GM19452 (cell line): ENCODE measurements at regions not wholly inside any gene's neighbourhood (a gene's known extent, or its start where the extent isn't known, plus 50 kb on each side); places are given as distances from the start of the nearest gene placed in this dataset.
A peak's percentile ranks its signal among the peaks of the same experiment; 100 is the strongest.
"Not testable (repeated sequence)": the region's sequence is repeated elsewhere in the genome, so short reads cannot be mapped to it uniquely, and the experiment has no call there.

Experiments
- ATAC-seq: cut with Tn5 transposase; IDR thresholded peaks from one replicate; pipeline ENCODE4 v1.9.1; 2021; ENCODE audit not compliant: unreplicated experiment

DNA sequence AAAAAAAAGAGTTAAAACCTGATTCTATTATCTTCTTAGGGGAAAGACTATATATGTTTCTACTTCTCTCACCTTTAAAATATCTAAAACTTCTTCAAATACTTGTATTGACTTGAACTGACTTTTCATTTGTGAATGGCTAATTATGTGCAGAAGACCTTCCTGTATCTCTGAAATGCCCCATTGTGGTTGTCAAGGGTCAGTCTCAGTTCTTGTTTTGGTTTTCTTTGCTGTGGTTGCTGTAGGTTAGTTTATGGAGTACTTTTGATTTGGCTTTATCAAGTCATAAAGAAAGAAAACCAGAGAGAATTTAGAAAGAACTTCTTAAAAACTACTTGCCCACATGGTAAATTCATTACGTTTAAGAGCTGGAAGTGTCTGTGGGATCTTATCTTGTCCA, 345.3 kb upstream of the POU1F1 start:
- peak; percentile 91 for ATAC-seq

DNA sequence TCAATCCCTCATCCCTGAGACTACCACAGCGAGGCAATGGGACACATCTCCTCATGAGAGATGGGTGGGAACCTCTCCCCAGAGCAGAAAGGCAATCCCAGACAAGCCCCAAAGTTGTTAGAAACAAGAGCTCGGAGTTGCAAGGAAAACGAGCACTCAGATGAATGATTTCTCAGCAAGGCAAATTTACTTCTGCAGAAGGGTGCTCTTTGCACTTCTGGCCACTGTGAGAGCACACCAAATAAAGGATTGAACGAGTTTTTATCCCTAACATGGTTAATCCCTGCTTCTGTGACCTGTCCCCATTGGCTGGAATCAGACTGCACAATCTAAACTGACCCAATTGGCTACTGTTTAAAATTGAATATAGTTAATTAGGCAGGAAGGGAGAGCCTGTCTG, 339.1 kb upstream of the POU1F1 start:
- ATAC-seq, result no peak

DNA sequence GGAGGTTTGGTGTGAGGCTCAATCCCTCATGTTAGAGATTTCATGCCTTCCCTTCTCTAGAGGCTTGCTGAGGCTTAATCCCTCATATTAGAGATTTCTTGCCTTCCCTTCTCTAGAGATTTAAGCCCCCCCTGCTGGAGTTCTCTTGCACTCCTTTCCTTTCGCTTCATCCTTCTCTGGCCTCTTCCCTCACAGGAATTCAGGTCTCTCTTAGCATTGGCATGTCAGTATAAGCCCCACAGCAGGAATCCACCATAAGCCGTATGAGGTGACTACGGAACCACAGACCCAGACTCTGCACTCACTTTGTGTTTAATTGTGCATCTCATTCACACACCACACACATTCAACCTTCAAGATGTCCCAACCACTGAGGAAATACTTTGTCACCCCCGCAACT, 338.6 kb upstream of the POU1F1 start:
- ATAC-seq, result no peak

DNA sequence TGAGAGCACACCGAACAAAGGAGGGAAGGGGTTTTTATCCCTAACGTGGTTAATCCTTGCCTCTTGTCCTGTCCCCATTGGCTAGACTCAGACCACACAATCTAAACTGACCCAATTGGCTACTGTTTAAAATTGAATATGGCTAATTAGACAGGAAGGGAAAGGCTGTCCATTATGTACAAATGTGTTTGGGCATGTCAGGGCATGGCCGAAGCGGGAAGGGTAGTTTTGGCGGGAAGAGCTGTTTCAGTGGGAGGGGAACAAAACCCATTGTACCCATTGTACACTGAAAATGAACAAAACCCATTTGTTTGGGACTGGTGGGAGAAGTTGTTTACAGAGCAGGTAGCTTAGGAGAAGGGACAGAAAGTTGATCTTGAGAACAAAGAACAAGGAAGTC, 330.9 kb upstream of the POU1F1 start:
- no peak for ATAC-seq

DNA sequence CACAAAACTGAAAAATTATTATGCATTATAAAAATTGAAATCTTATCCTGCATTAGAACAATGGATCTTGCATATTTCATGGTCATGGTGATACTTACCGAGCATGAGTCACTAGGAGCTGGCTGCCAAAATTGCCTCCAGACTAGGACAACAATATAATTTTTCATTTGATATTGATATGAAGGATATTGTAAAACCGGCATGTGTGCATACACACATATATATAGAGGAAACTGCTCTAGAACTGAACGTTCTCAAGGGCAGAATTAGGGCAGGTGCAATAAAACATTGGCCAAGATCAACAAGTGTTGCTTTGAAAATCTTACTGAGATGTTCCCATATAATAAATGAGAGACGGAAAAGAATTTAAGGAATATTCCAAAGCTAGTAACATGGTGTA, 319.4 kb upstream of the POU1F1 start:
- no peak for ATAC-seq

DNA sequence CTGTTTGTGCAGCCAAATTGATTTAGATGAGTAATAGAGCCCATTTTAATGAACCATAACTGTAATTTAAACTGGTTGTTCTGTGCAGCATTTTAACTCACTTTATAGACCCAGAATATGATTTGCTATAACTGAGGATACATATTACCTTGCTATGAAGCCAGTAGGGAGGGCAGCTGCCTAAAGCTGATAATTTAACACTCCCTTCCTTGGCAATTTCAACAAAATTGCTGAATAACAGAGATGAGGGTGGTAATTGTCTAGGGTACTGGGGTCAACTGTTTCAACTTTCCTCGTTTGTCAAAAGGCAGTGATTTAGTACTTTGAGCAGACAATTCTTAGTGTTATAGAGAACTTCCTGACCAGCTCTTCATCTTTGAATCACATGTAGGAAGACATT, 304.9 kb upstream of the POU1F1 start:
- ATAC-seq, result no peak

DNA sequence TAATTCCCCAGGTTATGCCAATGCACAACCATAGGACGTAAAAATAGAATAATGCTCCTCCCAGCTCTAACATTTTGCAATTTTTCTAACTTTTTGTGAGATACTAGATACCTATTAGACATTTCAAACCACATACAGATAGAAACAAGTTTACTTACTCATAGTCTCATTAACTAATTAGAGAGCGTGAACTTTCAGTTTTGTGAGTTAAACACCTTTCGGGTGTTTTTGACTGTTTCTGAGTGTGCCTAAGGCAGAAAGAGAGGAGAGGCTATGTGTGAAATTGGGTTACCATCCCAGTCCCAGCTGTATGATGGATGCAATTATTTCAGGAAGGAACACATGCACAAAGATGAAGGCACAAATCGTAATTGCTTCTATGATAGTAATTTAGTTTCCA, 300.4 kb upstream of the POU1F1 start:
- ATAC-seq, result no peak

DNA sequence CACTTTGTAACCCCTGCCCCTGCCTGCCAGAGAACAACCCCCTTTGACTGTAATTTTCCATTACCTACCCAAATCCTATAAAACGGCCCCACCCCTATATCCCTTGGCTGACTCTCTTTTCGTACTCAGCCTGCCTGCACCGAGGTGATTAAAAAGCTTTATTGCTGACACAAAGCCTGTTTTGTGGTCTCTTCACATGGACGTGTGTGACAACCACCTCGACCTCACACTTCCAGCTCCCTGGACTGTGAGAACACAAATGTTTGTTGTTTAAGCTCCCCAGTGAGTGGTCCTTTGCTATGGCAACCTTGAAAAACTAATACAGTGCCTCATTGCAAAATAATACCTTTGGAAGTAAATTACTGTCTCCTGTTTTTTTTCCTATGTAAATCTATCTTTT, 299.2 kb upstream of the POU1F1 start:
- ATAC-seq, result no peak

DNA sequence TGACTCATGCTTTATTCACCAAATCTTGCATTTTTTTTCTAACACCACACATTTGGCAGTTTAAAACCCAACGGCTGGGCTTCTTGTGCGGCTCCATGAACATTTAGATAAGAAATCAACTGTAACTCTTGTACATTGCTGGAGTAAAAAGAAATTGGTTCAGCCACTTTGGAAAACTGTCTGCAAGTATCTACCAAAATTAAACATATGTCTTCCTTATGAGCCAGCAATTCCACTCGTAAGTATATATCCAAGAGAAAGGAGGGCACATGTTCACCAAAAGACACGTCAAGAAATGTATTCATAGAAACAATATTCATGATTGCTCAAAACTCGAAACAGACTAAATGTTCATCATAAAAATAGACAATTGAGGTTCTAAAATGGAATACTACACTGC, 291.9 kb upstream of the POU1F1 start:
- no peak for ATAC-seq

DNA sequence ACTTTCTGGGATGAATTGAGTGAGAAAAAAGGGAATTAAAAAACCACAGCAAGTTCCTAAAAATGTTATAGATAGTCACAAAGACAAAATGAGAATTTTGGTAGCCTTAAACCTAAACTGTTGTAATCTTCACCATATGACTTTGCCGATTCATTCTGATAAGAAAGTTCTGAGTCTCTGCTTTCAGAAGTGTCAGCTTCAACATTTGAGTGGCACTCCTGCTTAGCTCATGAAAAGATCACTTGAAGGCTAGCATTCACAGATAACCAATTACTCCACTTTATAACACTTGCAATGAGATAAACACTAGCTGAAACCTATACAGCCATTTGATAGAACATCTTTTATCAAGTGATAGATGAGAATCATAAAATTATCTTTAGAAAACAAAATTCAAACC, 288.1 kb upstream of the POU1F1 start:
- ATAC-seq, result no peak

DNA sequence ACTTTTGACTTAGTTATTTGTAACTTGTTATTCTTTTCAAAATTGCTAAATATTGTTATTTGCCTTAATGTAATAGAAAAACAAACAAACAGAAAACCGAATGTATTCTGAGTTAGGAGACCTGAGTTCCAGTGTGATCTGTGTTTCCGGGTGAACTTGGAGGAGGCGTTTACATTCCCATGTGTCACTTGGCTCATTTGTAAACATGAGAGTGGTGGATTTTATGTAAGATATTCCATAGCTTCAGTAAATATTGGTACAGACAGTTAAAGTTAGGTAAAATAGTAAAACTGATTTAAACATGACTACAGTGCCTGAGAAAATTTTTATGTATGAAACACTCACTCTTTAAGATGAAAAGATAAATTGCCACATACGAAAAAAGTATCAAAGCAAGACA, 287.3 kb upstream of the POU1F1 start:
- no peak for ATAC-seq

DNA sequence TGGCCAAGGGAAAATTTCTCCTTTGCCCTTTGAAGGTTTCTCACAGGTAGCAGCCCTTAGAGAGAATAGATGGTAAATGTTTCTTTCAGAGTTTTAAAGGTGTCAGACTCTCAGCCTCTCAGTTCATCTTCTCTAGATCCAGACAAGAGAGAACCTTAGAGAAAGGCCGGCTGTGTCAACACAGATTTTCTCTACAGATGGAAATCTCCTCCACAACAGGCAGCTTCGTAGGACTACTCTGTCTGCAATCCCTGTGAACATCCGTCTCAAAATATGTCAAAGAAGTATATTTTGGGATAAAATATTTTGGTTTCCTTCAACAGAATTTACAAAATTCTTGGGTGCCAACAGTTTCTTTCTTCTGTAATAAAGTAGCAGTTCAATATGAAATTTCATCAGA, 282.1 kb upstream of the POU1F1 start:
- ATAC-seq, result no peak

DNA sequence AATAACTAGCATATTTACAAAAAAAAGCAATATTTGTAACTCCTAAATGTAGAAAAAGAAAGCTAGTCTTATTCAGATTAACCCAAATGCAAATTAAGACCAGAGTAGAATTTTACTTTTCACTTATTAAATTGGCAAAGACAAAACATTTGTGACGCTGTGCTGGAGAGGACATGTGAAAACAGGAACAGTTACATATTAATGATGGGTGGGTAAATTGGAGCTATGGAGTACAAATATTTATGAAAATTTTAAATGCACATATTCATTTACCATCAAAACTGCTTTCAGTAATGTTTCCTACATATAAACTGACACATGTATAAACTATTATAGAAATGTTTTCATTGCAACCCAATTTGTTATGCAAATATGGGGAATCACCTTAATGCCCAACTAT, 278.9 kb upstream of the POU1F1 start:
- ATAC-seq, result no peak

DNA sequence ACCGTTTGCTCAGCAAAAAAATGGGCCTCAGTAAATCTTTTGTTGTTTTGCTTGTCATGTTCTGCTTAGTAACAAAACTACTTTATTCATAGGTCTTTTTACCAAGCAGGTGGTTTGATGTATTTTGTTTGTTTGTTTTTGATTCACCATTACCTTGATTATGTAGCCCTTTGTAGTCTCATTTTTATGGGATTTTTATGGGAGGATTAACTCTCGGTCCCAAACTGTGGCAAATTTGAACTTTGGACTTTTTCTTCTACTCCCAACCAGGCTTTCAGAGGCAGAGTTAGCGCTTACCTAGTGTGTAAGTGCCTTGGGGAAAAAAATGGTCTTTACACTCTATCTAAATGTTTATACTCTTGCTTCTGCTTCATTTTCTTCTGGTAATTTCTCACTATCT, 276.7 kb upstream of the POU1F1 start:
- no peak for ATAC-seq

DNA sequence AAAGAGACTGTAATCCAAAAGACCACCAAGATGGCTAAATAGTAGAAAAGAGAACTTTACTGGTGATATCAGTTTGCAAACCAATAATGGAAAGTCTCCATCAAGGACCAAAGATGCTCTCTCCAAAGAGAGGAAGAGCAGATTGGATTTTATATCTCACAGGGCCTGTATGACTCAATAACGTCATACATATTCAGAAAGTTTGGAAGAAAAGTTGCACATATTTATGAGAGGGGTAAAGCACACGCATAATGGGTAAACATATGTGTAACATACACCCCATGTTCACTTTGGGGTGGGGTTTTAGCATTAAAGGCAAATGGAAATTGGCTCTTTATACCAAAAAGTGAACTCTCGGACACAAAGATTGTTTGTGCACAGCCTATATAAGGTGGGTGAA, 274.5 kb upstream of the POU1F1 start:
- ATAC-seq, result no peak

DNA sequence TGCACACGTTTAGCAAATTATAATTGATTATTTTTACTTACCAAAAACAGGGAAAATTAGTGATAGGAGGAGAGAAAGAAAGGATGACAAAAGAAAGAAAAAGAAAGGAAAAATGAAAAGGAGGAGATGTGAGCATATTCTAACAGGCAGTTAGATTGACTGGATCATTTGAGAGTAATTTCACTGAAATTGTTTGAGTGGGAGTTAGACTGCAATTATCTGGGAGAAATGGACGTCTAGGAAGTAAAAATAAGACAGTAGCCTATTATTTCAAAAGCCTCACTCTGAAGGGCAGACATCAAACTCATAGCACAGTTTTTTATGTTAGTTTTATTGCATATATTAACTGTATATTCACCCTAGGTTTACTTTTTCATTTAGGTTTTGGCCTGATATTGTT, 272.8 kb upstream of the POU1F1 start:
- ATAC-seq, result no peak

DNA sequence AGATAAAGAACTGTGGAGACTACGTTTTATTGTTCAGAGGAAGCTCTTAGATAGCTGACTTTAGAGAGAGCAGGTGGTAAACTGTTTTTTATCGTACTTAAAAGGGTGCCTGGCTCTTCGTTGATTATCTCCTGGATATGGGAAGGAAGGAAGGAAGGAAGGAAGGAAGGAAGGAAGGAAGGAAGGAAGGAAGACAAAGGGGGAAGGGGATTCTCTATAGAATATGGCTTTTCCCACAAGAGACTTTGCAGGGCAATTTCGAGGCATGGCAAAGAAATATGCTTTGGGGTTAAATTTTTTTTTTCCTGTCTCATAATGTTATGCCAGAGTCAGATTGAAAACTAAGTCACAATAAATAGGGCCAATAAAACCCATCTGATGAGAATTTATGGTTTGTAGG, 271.9 kb upstream of the POU1F1 start:
- no peak for ATAC-seq

DNA sequence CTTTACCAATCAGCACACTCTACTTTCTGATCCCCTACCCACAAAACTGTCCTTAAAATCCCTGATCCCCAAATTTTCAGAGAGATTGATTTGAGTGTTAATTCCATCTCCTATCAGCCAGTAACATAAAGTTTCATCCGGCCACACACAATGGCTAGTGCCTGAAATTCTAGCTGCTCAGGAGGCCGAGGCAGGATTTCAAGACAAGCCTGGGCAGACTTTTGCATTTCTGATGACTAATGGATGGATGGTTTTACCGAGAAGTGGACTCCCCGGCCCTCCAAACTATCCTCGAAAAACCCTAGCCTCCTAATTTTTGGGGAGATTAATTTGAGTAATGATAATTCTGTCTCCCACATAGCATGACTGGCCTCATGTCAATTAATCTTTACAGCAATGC, 269.8 kb upstream of the POU1F1 start:
- ATAC-seq, result no peak

DNA sequence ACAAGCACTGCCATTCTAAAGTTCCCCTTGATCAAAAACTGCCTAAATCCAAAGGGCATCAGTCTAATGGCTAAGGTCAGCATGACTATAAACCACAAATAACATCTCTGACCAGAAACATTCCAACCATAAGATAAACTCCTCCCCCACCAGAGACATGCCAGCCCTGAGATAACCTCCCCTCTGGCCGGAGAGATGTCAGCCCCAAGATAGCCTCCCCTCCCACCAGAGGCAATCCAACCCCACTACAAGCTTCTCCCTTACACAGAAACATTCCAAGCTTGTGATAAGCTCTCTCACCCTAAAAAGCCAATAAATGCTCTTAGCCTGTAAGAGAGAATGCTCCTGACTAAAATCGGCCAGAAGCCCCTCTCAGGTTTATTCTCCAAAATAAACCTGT, 267.0 kb upstream of the POU1F1 start:
- not testable (repeated sequence) for ATAC-seq

DNA sequence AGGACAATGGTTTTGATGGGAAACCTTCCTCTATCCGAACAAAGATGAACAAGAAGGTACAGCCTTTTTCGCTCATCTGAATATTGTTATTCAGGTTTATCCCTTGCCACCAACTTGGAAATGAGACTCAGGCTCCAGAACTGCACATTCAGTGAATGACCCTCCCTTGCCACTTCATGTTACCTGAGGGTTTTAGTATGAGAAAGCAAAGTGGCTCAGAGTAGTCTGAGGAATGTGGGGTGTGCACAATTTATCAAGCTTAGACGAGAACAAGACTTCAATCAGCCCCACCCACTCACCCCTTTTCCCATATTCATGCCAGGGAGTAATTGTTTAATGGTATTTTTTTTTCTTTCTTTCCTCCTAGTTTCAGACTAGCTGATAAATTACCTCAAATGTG, 265.3 kb upstream of the POU1F1 start:
- no peak for ATAC-seq

DNA sequence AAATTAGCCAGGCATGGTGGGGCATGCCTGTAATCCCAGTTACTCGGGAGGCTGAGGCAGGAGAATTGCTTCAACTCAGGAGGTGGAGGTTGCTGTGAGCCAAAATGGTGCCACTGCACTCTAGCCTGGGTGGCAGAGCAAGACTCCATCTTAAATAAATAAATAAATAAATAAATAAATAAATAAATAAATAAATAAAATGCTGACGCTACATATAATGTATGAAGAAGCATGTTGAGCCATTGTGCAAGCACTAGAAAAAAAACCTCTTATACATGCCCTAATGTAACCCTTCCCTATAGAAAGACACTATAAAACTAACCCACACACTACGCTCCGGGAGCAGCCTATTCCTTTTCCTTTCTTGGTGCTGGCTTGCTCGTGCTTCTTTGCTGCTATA, 262.3 kb upstream of the POU1F1 start:
- ATAC-seq, result not testable (repeated sequence)

DNA sequence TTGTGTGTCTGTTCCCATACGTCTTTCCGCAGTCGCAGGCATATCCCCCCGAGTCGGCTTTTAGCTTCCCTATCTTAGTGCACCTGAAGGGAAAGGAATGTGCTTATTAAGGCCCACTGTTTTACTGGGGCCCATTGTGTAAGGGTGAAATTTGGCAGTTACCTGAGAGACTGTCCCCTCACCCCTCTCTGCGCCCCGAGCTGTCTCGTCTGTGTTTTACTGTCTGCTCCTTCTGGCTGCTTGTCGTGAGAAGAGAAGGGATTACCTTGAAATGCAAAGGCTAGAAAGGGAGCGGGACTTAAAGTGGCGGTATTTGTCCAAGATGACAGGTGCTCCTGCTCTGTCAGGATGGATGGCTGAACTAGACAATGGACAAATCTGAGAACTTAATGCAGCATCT, 233.0 kb upstream of the POU1F1 start:
- ATAC-seq, result no peak

DNA sequence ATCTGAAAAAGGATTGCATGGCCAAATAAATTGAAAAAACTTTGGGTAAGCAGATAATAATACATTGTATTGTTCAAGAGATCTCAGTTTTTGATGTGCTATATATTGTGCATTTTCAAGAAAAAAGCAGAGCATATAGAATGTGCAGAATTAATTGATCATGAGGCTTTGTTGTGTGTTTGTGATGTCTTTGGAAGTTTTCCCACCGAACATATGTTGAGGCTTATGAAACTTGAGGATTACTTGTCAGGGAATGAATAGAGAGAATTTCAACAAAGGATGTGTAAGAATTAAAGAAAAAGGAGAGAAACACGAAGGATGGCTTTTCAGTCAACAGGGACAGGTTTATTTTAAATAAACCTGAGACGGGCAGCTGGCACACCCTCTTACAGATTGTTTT, 232.5 kb upstream of the POU1F1 start:
- ATAC-seq, result no peak

DNA sequence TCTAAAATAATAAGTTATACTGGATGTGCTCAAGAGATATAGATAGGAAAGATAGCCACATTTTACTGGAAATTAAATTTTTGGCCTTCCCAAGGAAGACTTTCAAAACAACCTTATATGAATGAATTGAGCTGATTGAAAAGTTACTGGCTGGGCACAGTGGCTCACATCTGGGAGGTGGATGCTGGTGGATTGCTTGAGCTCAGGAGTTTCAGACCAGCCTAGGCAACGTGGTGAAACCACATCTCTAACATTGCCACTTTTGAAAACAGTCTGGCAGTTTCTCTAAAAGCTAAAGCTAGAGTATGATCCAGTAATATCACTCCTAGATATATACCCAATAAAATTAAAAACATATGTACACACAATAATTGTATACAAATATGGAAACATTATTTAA, 231.4 kb upstream of the POU1F1 start:
- no peak for ATAC-seq
